Ovary (tissue), 7 donors: ENCODE measurements at regions not wholly inside any gene's neighbourhood (a gene's known extent, or its start where the extent isn't known, plus 50 kb on each side); places are given as distances from the start of the nearest gene placed in this dataset.

ENCODE experiments used
- DNase-seq, 5 donors: peaks; one replicate each; pipeline ENCODE4 v3.0.0-alpha.2; 2019 to 2020
- H3K27ac ChIP-seq, 2 donors: fragments of 200-600 bp; one replicate each; pipeline versions ENCODE4 v1.5.1 to v1.8.0; 2019 to 2022
- H3K27me3 ChIP-seq: fragments of 200-600 bp; one replicate; pipeline ENCODE4 v1.8.0; 2022
- H3K36me3 ChIP-seq: fragments of 200-600 bp; sonication (generic); one replicate; pipeline ENCODE4 v1.5.1; 2019
- H3K4me1 ChIP-seq: one replicate; pipeline ENCODE4 v1.8.1; 2013; ENCODE audit warnings: mild to moderate bottlenecking, moderate library complexity; ENCODE audit not compliant: insufficient read depth
- H3K4me3 ChIP-seq: fragments of 200-600 bp; sonication (generic); one replicate; pipeline ENCODE4 v1.5.1; 2017
- H3K9me3 ChIP-seq, 2 donors: fragments of 200-600 bp in 1 of 2; sonication (generic) in 1 of 2; one replicate each; pipeline versions ENCODE4 v1.5.1 to v1.8.1; 2013 to 2019; ENCODE audit warnings: mild to moderate bottlenecking in 1 of 2, moderate library complexity in 1 of 2
- EP300 ChIP-seq: sonication (generic); formaldehyde crosslinking; IDR thresholded peaks from one replicate; pipeline ENCODE4 v1.6.1; 2017; ENCODE audit warnings: antibody characterized with exemption
- POLR2A ChIP-seq: fragments of 450-650 bp; IDR thresholded peaks from one replicate; pipeline ENCODE4 v1.6.1; 2017; ENCODE audit warnings: antibody characterized with exemption, mild to moderate bottlenecking, moderate library complexity
- WGBS, 3 donors: extraction: QIAGEN DNeasy Blood & Tissue Kit in 1 of 3; methylation state at CpG; one replicate each; pipeline versions ENCODE4 v1.1.5 to v1.1.7; 2013 to 2017; 5-methylcytosine and 5-hydroxymethylcytosine counted together
- intact Hi-C, 4 donors: fragments of 100-400 bp; cut with DNase I; formaldehyde crosslinking; loops; one replicate each; pipeline versions ENCODE4 v1.11.0 to v1.15.1; 2022 to 2023
- TF ChIP-seq, protein P1 (sequence below), 3 donors: fragments of 450-650 bp in 2 of 3; fragments of 200-600 bp in 1 of 3; IDR thresholded peaks; one replicate each; pipeline versions ENCODE4 v1.5.1 to v1.8.0; 2016 to 2022; ENCODE audit warnings: antibody characterized with exemption in 3 of 3, mild to moderate bottlenecking in 1 of 3
- donor health status: DM: no; HTN: no; CAD: no; lungs with moderate emphysema.
- donor health status: DM: no; HTN: no; CAD: no.
- donor health status: Bipolar disorder and iron deficiency.
- donor health status: DM: no; HTN: no; CAD: no.
- donor health status: DM: yes; HTN: yes; CAD: no.

DNA sequence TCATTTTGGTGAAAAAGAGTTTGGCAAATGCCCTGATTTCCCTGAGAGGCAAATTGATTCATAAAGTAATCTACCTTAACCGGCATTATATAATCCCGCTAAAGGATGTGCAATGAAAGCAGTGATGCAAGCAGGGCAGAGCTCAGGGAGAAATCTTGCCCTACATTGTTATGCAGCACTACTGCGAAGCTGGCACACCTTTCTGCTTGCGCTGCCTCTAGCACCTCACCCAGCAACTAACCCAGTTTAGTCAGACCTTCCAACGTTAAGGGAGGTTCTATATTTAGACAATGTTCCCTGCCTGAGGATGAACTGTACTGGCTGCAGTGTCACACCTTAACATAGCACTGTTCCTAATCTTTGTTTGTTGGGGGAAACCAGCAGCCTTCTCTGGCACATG, 60.8 kb upstream of the CCDC196 start:
- DNase-seq, result no peak
- TF ChIP-seq, protein P1, sequence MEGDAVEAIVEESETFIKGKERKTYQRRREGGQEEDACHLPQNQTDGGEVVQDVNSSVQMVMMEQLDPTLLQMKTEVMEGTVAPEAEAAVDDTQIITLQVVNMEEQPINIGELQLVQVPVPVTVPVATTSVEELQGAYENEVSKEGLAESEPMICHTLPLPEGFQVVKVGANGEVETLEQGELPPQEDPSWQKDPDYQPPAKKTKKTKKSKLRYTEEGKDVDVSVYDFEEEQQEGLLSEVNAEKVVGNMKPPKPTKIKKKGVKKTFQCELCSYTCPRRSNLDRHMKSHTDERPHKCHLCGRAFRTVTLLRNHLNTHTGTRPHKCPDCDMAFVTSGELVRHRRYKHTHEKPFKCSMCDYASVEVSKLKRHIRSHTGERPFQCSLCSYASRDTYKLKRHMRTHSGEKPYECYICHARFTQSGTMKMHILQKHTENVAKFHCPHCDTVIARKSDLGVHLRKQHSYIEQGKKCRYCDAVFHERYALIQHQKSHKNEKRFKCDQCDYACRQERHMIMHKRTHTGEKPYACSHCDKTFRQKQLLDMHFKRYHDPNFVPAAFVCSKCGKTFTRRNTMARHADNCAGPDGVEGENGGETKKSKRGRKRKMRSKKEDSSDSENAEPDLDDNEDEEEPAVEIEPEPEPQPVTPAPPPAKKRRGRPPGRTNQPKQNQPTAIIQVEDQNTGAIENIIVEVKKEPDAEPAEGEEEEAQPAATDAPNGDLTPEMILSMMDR (IDR thresholded peaks at IDR 0.05), result no peak
- TF ChIP-seq POLR2A, result no peak
- TF ChIP-seq EP300, result no peak
- H3K27me3 ChIP-seq, result no peaks in the 10 kb centered on the region
- intact Hi-C loops, result no loop called here
- H3K4me3 ChIP-seq, result no peak overlapping the region
- H3K36me3 ChIP-seq, result no peaks in the 10 kb centered on the region
- WGBS, 3 donors, result 82 to 83% (median 83%) methylated on average over 5 of the region's 5 CpGs
- no peaks in the 10 kb centered on the region for H3K4me1 ChIP-seq
- no peaks in the 10 kb centered on the region for H3K9me3 ChIP-seq
- H3K27ac ChIP-seq, result no peak overlapping the region

DNA sequence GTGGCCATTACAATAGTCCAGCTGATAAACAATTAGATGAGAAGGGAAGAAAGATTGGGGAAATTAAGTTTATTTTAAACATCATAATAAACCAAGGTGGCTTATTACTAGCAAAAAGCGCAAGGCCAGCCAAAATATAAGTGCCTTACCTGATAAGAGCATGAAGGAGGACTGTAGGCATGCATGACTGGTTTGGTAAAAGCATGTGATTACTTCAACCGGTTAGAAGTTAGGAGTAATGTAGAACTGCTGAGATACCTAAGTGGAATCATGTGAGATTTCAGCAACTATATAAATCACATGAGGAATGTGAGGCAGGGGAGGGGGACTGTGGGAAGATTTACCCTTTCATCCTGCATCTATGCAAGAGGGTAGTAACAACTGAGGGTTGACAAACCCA, 59.7 kb upstream of the CCDC196 start:
- Histone ChIP-seq H3K4me1 (no peaks in the 10 kb centered on the region), H3K36me3 (no peaks in the 10 kb centered on the region), H3K4me3 (no peak overlapping the region), H3K27ac (no peak overlapping the region), H3K27me3 (no peaks in the 10 kb centered on the region), H3K9me3 (no peaks in the 10 kb centered on the region)
- TF ChIP-seq EP300 (no peak), POLR2A (no peak)
- TF ChIP-seq, protein P1 (IDR thresholded peaks at IDR 0.05), result no peak
- intact Hi-C loops, result no loop called here
- no peak for DNase-seq
- WGBS, 3 donors, result 39 to 45% (median 45%) methylated on average over 2 of the region's 2 CpGs

DNA sequence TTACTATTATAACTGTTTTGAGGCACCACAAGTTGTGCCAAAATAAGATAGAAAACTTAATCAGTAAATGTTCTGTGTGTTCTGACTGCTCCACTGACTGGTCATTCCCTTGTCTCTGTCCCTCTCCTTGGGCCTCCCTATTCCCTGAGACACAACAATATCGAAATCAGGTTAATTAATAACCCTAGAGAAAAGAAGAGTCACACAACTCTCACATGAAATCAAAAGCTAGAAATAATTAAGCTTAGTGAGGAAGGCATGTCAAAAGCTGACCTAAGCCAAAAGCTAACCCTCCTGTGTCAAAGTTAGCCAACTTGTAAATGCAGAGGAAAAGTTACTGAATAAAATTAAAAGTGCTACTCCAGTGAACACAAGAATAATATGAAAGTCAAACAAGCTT, 53.8 kb upstream of the CCDC196 start:
- H3K9me3 ChIP-seq, result no peaks in the 10 kb centered on the region
- intact Hi-C loops, result no loop called here
- no peak overlapping the region for H3K4me3 ChIP-seq
- TF ChIP-seq EP300 (no peak), POLR2A (no peak)
- TF ChIP-seq, protein P1 (IDR thresholded peaks at IDR 0.05), result no peak
- no peak for DNase-seq
- 81 to 90% (median 81%) methylated on average over 1 of the region's 1 CpG for WGBS, 3 donors
- H3K27me3 ChIP-seq, result no peaks in the 10 kb centered on the region
- no peak overlapping the region for H3K27ac ChIP-seq
- H3K4me1 ChIP-seq, result no peaks in the 10 kb centered on the region
- no peaks in the 10 kb centered on the region for H3K36me3 ChIP-seq

DNA sequence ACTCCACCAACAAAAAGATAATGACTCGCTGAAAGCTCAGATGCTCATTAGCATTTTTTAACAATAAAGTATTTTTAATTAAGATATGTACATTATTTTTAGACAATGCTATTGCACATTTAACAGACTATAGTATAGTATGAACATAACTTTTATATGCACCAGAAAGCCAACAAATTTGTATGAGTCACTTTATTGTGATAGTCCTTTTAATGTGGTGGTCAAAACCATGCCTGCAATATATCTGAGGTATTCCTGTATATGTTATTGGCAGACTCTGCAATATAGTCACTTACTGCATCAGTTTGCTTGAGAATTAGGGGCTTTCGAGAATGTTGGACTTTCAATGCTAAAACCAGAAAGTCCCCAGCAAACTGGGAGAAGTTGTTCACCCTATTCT, 51.7 kb upstream of the CCDC196 start:
- H3K36me3 ChIP-seq, result no peaks in the 10 kb centered on the region
- no peaks in the 10 kb centered on the region for H3K4me1 ChIP-seq
- intact Hi-C loops, result no loop called here
- no peaks in the 10 kb centered on the region for H3K27me3 ChIP-seq
- no peaks in the 10 kb centered on the region for H3K9me3 ChIP-seq
- H3K27ac ChIP-seq, result no peak overlapping the region
- no peak overlapping the region for H3K4me3 ChIP-seq
- no peak for DNase-seq
- TF ChIP-seq, protein P1 (IDR thresholded peaks at IDR 0.05), result no peak
- TF ChIP-seq POLR2A, result no peak
- no peak for TF ChIP-seq EP300
- WGBS, 3 donors, result 87 to 92% (median 89%) methylated on average over 2 of the region's 2 CpGs

DNA sequence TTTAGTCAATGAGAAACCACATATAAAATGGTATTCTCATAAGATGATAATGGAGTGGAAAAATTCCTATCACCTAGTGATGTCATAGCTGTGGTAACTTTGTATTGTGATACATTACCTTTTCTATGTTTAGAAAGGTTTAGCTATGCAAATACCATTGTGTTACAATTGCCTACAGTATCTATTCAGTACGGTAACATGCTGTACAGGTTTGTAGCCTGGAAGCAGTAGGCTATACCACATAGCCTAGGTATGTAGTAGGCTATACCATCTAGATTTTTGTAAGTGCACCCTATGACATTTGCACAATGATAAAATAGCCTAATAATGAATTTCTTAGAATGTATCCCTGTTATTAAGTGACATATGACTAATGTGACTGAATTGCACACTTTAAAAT, 50.5 kb upstream of the CCDC196 start:
- H3K4me3 ChIP-seq, result no peak overlapping the region
- TF ChIP-seq, protein P1 (IDR thresholded peaks at IDR 0.05), result no peak
- TF ChIP-seq EP300 (no peak), POLR2A (no peak)
- no peaks in the 10 kb centered on the region for H3K27me3 ChIP-seq
- DNase-seq, result no peak
- no peaks in the 10 kb centered on the region for H3K9me3 ChIP-seq
- 88 to 100% (median 94%) methylated on average over 1 of the region's 1 CpG for WGBS, 3 donors
- no peaks in the 10 kb centered on the region for H3K4me1 ChIP-seq
- H3K27ac ChIP-seq, result no peak overlapping the region
- H3K36me3 ChIP-seq, result no peaks in the 10 kb centered on the region
- intact Hi-C loops, result no loop called here
